ENCODE measurements at regions not wholly inside any gene's neighbourhood (a gene's known extent, or its start where the extent isn't known, plus 50 kb on each side); places are given as distances from the start of the nearest gene placed in this dataset.

DNA sequence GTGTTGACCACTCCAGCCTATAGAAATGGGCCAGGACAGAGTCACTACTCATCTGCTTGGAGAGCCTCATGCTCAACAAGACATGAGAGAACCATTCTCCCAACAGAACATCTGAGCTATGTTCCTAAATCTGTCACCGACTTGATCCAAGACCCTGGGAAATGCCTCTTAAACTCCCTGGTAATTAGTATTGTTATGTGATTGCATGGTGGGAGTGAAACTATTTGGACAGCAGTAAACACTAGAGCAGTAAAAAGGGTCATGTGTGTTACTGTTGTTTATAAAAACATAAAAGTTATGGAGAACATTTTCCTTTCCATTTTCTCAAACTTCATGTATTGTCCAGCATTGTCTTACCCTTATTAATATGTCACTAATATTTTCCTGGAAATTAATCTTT lies 369.8 kb upstream of the FAT3 start:
- no peak for DNase-seq

DNA sequence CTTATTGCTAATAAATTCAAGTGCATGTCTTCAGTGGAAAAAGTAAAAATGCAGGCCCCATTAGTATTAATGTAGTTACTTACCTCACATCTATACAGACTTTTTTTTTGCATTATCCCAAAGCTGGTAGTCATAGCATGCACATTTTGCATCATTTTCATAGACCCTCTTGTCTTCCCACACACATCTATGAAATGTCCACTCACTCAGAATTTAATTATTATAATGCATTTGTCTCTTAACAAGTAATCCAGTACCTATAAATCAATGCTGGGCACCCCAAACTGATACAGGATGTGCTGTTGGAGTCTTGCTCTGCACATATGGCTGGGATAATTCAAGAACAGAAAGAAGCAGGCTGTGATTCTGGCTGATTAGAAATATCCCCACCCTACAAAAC lies 370.4 kb upstream of the FAT3 start:
- no peak for DNase-seq

DNA sequence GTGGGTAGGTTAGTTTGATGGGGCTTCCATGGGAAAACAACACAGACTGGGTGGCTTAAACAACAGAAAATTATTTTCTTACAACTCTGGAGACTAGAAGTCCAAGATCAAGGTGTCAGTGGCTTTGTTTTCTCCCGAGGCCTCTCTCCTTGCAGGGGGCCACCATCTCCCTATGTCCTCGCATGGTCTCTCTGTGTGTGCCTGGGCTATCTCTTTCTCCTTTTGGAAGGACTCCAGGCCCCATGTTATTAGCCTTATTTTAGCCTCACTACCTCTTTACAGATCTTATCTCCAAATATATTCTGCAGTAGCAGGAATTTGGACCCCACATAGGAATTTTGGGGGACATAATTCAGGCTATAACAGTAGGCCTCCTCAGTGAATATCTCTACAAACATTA lies 372.7 kb upstream of the FAT3 start:
- DNase-seq, result no peak

DNA sequence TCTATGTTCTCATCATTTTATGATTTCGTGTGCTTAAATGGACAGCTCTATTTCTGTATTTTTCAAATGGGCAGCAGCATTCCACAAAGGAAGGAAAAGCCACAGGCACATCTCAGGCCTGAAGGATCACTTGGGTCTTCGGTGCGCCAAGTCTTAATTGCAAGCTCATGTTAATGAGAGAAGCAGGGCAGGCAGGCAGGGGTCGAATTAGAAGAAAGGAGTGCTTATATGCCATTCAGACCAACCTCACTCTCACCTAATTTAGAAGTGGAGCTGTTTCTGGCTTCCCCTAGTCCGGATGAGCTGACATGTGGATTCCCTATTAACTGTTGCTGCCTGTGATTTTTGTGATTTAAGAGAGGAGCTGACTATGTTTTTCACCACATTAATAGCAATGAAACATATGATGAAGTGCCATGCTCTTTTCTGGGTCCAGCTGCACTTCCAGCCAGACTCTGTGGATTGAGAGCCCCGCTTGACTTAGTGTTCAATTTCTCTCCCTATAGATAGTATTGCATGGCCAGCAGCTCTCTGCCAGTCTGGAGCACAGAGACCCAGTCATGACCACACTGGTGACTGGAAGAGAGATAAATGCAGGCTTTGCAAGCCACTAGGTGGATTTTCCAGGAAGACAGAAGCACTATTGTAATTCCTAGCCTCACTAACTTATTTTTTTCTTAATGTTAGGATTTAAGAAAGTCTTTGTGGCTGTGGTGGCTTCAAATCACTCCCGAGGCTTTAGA lies 373.9 kb upstream of the FAT3 start:
- DNase-seq, result no peak

DNA sequence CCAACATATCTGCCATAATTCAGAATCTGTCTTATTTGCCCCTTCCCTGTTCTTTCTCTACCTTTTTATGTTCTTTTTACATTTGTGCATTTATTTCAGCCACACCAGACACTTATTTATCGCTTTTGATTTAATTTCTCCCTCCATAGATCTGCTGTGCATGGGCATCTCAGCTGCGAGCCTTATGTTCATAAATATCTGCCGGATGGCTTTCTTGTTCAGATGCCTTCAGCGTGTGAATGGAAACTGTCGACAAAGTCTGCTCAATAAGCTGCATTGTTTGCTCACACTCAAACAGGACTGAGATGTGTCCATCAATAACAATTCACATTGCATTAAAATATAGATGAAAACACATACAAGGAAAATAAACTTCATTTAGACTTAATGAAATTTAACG lies 374.6 kb upstream of the FAT3 start:
- DNase-seq, result no peak

DNA sequence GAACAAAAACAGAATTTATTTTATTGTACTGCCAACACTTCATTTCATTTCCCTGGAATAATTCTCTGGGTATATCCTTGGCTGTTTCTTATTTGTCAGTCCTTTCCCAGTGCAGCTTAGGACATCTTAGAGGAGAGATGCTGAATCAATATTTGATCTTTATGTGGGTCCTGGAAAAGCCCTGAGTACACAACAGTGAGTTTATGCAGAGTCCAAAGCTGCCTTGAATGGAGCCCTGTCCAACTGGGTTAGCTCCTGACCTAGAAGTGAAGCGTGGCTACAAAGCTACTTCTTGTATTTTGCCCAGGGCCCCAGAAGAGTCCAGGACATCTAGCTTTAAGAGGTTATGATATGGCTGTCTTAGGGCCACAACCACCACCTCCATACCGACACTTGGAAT lies 378.0 kb upstream of the FAT3 start:
- peak; percentile 21 for DNase-seq

DNA sequence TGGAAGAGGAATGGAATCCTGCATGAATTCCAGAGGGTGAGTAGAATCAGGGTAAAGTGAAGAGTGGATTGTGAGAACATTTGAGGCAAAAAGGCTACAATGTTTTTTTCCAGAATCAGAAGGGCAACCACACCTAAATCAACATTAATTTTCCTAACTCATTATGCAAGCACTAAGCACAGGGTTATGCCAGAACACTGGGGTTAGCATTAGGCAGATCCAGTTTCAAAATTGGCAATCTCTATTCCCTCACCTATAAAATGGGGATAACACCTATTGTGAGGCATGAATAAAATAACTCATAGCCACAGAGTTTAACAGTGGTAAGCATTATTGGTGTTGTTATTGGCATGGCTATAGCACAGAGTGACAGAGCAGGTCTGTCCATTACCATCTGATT lies 378.6 kb upstream of the FAT3 start:
- DNase-seq, result no peak

DNA sequence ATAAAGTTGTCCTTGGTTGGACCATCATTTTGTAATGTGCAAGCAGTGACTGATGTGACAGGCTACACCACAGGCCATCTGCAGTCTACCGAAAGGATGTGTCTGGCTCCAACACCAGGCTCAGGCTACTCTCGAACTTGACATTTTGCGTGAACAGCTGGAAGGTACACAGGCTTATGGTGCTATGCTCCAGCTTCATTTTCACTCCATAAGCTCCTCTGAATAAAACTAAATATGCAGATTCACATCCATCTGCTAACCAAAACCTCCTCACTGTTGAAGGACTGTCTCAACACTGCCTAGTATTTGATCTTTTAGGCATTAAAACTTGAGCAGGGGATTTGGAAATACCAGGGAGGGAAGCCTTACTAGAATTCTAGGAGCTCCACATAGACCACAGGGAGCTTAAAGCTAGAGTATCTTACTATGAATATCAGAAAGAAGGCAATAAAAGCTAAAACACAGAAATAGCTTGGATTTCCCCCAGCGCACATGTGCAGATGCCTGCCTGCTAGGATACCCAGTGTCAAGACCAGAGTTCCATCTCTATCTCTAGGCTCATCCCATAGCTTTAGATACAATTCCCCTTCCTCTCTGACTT lies 383.9 kb upstream of the FAT3 start:
- no peak for DNase-seq

DNA sequence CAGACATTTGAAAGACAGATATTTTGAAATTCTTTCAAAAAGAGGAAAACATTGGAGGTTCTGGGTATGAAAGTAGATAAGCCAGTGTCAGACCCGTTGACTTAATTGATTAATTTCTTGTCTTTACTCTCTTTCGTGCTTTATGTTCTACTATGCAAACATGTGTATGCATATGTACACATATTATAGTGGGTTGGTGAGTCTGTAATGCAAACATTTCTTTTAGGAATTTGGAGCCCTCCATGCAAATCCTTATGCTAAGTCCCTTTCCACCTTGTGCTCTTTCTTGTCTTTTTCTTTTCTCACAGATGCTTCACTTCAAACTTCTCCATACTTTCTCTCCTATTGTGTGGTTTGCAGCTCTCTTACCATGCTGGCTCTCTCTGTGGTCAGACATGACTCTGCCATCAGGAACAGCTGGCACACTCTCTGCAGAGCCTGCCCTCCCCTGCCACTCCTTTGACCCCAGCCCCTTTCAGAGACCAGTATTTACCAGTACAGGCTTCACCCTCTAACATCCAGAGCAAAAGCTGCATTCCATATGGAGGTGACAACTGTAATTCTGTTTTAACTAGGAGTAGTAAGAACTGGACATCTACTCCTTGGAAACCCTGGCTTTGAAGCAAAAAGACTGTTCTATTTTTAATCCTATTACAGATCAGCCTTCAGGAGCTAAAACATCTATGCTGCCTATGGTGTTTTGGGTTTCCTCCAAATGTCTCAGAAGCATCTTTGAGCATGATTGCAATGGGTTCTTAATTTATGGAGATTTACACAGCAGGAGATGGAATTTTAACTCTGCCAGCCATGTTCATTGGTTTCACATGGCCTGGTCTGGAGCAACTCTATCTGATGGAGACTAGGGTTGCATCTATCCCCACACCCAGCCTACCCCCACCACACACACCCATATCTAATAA lies 386.9 kb upstream of the FAT3 start:
- no peak for DNase-seq

DNA sequence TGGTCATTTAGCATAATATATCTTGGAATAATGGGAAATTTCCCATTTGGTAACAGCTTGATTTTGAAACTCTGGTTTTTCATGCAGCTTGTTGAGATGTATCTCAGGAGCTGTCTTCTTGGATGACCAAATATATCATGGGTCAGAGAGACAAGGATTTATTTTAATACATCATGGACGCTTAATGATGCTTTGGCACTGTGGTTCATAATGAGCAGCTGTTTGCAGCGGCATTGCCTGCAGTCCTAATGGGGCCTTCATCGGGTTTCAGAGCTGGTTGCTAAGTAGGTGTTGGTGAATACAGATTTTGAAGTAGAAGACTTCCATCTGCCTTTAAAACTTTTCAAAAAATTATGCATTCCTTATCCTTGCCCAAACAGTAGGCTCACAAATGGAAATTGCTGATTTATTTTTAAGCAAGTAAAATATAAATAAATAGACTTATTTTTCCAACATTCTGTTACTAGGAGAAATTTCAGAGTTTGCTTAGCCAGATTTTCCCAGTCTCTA lies 389.5 kb upstream of the FAT3 start:
- DNase-seq, result no peak

DNA sequence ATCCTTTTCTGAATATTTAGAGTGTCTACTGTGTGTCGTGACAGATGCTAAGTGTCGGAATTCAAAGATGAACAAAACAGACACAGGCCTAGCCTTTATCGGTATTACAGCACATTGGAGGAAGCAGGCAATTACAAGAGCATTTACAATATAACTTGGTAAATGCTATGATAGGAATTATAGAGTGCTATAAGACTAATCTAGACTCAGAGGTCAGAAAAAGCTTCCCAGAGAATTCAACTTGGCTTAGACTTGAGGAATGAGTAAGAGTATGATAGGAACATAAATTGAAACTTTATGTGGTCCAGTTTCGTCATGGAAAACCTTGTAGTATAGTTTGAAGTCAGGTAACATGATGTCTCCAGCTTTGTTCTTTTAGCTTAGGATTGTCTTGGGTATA lies 395.7 kb upstream of the FAT3 start:
- no peak for DNase-seq

DNA sequence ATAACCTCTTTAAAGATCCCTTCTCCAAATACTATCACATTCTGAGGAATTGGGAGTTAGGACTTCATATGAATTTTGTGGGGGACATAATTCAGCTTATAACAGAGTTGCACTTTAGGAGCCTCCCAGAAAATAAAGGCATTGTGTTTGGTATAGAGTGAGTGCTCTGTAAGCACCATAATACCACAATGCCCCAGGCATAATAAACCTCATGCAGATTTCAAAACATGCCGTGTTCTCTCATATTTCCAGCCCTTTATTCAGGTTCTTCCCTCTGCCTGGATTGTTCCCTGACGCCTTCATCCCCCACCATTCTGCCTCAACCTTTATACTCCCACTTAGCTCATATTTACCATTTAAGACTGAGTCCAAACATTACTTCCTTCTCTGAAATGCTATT lies 398.8 kb upstream of the FAT3 start:
- no peak for DNase-seq

DNA sequence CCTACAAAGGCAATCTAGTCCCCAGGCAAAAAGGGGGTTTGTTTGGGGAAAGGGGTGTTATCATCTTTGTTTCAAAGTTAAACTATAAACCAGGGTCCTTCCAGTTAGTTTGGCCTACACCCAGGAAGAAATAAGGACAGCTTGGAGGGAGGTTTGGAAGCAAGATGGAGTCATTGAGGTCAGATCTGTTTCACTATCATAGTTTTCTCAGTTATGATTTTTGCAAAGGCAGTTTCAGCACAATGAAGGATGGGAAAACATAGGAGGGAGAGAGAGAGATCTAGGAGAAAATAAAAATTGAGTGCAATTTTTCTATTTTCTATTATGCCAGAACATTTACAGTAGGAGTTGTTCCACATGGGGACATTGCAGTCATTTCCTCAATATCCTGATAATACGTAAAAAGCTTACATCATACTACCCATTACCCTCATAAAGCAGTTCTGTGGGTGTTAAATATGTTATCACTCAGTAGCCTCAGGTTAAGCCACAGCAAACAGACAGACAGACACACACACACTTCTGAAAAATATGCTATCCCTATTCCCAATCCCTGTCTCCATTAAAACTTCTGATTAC lies 401.3 kb upstream of the FAT3 start:
- DNase-seq, result no peak

DNA sequence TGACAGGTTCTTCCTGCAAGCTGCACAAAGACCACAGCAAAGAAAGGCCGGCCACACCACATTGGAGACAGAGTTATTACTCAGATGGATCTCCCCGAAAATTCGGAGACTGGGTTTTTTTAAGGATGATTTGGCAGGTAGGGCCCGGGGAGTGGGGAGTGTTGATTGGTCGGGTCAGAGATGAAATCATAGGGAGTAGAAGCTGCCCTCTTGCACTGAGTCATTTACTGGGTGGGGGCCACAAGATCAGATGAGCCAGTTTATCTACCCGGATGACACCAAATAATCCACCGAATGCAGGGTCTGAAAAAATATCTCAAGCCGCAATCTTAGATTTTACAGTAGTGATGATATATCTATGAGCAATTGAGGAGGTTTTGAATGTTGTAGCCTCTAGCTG lies 401.8 kb upstream of the FAT3 start:
- DNase-seq, result no peak

DNA sequence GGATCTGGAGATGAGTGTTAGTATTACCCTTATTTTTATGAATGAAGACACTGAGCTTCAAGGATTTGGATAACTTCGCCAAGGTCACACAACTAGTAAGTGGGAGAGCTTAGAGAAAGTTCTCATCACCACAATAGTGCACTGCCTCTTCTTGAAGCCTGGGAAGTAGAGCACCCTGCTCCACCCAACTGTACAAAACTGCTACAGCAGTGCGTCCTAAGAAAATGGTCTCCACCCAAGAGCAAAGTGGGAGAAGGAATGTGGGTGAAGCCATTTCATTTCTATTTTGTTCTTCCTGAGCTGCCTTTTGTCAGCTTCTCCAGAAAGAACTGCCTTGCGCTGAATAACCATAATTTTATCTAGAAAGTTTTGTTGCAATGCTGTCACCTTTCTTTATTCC lies 403.9 kb upstream of the FAT3 start:
- DNase-seq, result no peak

DNA sequence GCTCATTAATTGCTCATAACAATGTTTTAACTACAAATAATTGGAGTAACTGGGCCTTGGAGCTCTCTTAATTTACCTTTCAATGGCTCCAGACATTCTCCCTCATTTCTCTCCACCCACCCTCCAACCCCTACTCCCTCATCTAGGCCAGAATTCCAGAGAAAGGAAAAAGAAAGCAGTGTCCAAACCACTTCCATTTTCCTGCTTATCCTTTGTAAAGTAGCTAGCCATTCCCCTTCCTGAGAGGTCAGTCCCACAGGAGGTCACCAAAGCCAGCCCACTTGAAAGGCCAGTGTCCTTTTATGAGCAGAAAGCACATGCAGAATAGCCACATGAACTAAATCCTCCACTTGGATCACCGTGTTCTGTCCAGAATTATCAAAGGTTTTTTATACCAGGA lies 404.8 kb upstream of the FAT3 start:
- no peak for DNase-seq

DNA sequence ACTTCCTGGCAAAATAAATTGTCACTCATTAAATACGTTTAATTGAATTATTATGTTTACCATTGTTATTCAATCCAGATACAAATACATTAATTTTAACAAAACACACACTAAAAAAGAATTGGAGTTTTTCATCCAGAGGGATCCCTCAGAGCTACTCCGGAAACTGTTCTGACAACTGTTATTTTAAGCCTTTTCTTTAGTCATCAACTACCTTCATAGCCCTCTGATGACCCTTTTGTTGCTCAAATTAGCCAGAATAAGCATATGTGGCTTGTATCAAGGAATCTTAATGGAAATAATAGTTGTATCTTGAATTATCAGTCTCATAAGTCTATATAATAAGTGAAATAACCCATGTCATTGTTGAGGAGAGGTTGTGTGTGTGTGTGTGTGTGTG lies 405.4 kb upstream of the FAT3 start:
- DNase-seq, result no peak

DNA sequence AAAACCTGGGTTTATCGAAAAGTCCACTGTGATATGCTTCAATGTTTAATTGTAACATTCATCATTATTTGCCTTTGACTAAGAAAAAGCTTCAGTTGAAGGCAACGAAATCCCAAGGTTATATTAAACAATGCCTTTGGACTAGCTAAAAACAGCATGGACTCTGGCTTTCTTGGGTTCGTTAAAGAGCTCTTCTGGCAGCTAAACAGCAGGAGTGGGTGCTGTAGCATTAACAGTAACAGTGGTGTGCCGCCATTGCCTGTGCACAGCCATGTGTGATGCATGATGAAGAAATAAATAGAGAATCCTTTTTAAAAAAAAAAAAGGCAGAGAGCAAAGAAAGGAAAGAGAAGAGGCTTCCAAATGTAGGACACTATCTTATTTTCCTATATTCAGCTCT lies 406.6 kb upstream of the FAT3 start:
- DNase-seq, result no peak

DNA sequence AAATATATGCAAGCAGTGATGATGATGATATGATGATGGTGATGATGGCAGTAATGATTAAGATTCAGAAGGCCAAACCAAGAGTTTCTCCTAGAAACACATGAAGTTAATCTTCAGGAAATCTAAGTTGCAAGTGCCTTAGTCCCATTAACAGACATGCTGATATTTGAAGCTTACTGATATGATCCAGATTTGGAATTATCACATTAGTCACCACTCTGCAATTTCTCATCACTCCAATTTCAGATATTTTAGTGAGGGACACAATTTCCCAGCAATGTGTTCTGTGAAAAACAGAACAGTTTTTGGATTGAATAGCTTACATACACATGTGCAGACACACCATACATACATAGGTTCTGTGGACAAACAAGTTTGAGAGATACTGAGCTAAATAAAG lies 411.4 kb upstream of the FAT3 start:
- no peak for DNase-seq

DNA sequence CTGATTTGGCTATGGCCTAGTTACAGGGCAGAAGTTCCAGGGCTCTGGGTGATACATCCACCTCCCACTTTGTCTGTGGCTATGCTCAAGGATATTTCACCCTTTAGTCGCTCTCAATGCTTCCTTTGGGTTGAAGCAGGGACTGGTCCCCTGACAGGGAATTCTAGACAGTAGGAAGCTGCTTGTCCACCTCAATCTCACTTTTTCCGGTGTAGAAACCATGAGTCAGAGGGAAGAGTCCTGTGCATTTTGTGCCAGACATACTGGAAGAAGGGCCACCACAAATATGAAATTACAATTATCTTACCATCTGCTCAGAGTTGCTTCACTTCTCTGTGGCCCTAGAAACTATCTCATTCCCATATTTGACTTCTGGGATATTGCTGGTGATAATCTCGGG lies 413.7 kb upstream of the FAT3 start:
- no peak for DNase-seq

DNA sequence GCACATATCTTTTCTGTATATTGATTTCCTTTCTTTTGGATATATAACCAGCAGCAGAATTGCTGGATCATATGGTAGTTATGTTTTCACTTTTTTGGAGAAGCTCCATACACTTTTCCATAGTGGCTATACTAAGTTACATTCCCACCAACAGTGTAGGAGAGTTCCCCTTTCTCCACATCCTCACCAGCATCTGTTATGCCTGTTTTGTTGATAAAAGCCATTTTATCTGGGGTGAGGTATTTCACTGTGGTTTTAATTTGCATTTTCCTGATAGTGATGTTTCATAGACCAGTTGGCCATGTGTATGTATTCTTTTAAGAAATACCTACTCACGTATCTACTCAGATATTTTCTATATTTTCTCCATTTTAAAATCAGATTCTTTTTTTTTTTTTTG lies 419.3 kb upstream of the FAT3 start:
- DNase-seq, result no peak

DNA sequence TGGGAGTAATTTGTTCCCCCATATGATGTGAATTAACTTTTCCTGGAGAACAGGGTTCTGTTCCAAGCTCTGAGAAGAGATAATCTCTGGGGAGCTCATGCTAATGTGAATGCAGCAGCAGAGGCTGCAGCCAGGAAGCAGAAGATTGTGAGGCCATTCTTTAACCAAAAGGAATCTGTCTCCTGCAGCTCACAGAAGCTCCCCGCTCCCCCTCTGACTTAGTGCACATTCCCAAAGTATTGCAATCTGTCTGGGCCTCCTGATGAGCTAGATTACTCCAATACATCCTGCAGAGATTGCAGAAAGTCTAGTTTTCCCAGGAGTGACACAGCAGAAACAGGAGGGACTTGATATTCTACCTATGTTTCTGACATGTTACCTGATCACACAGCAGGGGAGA lies 420.6 kb upstream of the FAT3 start:
- DNase-seq, result peak; percentile 30

DNA sequence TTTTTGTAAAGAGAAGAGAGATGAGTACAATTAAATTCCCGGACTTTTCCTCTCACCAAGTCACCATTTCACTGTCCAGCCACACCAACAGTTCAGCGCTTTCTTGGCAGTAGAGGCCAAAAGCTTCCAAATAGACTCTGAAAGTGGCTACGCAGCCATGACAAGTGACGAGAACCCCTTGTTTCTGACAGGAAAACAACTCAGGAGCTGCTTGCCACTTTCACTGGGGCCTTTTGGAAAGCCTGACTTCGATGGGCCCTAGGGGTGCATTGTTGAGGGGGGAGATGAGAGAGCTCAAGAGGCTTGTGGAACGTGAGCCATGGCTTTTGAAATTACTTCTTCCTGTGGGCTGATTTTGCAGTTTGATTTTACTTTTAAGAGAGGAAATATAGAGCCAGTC lies 422.1 kb upstream of the FAT3 start:
- no peak for DNase-seq
